H1 (cell line): ENCODE measurements at regions not wholly inside any gene's neighbourhood (a gene's known extent, or its start where the extent isn't known, plus 50 kb on each side); places are given as distances from the start of the nearest gene placed in this dataset.

ENCODE experiments used
- CTCF ChIA-PET: fragments of 300-600 bp; sonication (Branson Sonifier 250); formaldehyde crosslinking; loops from one replicate; lab custom pipeline; 2021; ENCODE audit not compliant: partially characterized antibody; lab: Charles Lee
- POLR2A ChIA-PET: fragments of 300-600 bp; sonication (Branson Sonifier 250); formaldehyde crosslinking; loops from one replicate; lab custom pipeline; 2021; ENCODE audit warnings: inconsistent platforms; ENCODE audit not compliant: partially characterized antibody; lab: Charles Lee
- DNase-seq, 2 experiments: peaks; one replicate each; pipeline versions ENCODE4 v3.0.0 to v3.0.0-alpha.2; 2010 to 2022; ENCODE audit warnings: low spot score in 2 of 2, low read depth in 1 of 2, mixed read lengths in 1 of 2
- FAIRE-seq: peaks from 2 replicates; lab custom pipeline; 2011; peaks lifted over from hg19 to GRCh38; lab: Jason Lieb, UNC
- H2AFZ ChIP-seq: 2 replicates; pipeline ENCODE4 v1.8.1; 2012; ENCODE audit warnings: low read length, inconsistent platforms
- H2AK5ac ChIP-seq: 2 replicates; pipeline ENCODE4 v1.6.1; 2013; ENCODE audit warnings: low read depth, low read length
- H2BK120ac ChIP-seq: replicated peaks from 2 replicates; pipeline ENCODE3; 2013; ENCODE audit warnings: low read depth, low read length, inconsistent platforms
- H2BK12ac ChIP-seq: 2 replicates; pipeline ENCODE4 v1.6.1; 2013; ENCODE audit warnings: low read depth, low read length
- H2BK15ac ChIP-seq: 2 replicates; pipeline ENCODE4 v1.6.1; 2013; ENCODE audit warnings: low read length
- H2BK20ac ChIP-seq: 2 replicates; pipeline ENCODE4 v1.6.1; 2013; ENCODE audit warnings: low read length
- H2BK5ac ChIP-seq: 2 replicates; pipeline ENCODE4 v1.6.1; 2013; ENCODE audit warnings: low read depth, low read length
- H3K14ac ChIP-seq: 2 replicates; pipeline ENCODE4 v1.6.1; 2013; ENCODE audit warnings: inconsistent platforms; ENCODE audit not compliant: insufficient read length
- H3K18ac ChIP-seq: 2 replicates; pipeline ENCODE4 v1.6.1; 2013; ENCODE audit warnings: low read length; ENCODE audit errors: extremely low read depth
- H3K23ac ChIP-seq: 2 replicates; pipeline ENCODE4 v1.6.1; 2013; ENCODE audit warnings: inconsistent platforms; ENCODE audit not compliant: insufficient read length
- H3K23me2 ChIP-seq: 2 replicates; pipeline ENCODE4 v1.6.1; 2013; ENCODE audit warnings: low read depth, low read length
- H3K27ac ChIP-seq: 2 replicates; pipeline ENCODE4 v1.6.1; 2011; ENCODE audit warnings: low read depth, low read length, inconsistent platforms
- H3K27me3 ChIP-seq, 4 experiments: replicated peaks in 1 of 4; 1 replicate in 1 of 4; 2 replicates in 3 of 4; pipeline versions ENCODE4 v1.6.1 to v1.8.1; 2011 to 2013; ENCODE audit warnings: low read length in 3 of 4, mild to moderate bottlenecking in 3 of 4, inconsistent platforms in 2 of 4, mixed read lengths in 2 of 4, moderate library complexity in 1 of 4; ENCODE audit not compliant: control insufficient read depth in 3 of 4, insufficient read depth in 3 of 4; ENCODE audit errors: extremely low read depth in 1 of 4
- H3K36me3 ChIP-seq, 4 experiments: 2 replicates each; pipeline versions ENCODE4 v1.6.1 to v1.8.1; 2011 to 2013; ENCODE audit warnings: mild to moderate bottlenecking in 4 of 4, low read length in 3 of 4, moderate library complexity in 2 of 4, control low read depth in 1 of 4, inconsistent platforms in 1 of 4; ENCODE audit not compliant: insufficient read depth in 4 of 4, control insufficient read depth in 2 of 4
- H3K4ac ChIP-seq: replicated peaks from 2 replicates; pipeline ENCODE3; 2013; ENCODE audit warnings: low read length, low read depth, mixed read lengths, inconsistent platforms; ENCODE audit not compliant: insufficient read length
- H3K4me1 ChIP-seq, 4 experiments: replicated peaks in 1 of 4; 1 replicate in 1 of 4; 2 replicates in 3 of 4; pipeline versions ENCODE4 v1.6.1 to v1.8.1; 2011 to 2013; ENCODE audit warnings: low read length in 3 of 4, inconsistent platforms in 2 of 4, mixed read lengths in 1 of 4; ENCODE audit not compliant: insufficient read depth in 4 of 4, control insufficient read depth in 3 of 4
- H3K4me2 ChIP-seq, 2 experiments: 2 replicates each; pipeline versions ENCODE4 v1.6.1 to v1.8.1; 2011 to 2013; ENCODE audit warnings: low read depth in 2 of 2, low read length in 2 of 2, control low read depth in 1 of 2, inconsistent platforms in 1 of 2, mild to moderate bottlenecking in 1 of 2; ENCODE audit not compliant: insufficient read depth in 1 of 2
- H3K4me3 ChIP-seq, 4 experiments: fragments of 200-600, 300-600 bp in 1 of 4; sonication (generic), shearing (Covaris generic), sonication (Bioruptor Twin) in 1 of 4; 2 replicates each; pipeline versions ENCODE4 v1.5.1 to v1.8.1; 2011 to 2016; ENCODE audit warnings: low read length in 4 of 4, low read depth in 3 of 4, control low read depth in 2 of 4, inconsistent platforms in 2 of 4, mild to moderate bottlenecking in 2 of 4, mixed read lengths in 1 of 4, moderate library complexity in 1 of 4; ENCODE audit not compliant: insufficient read depth in 2 of 4; ENCODE audit errors: extremely low read depth in 1 of 4
- H3K56ac ChIP-seq: replicated peaks from 2 replicates; pipeline ENCODE3; 2013; ENCODE audit warnings: low read depth, mild to moderate bottlenecking, mixed read lengths, low read length, inconsistent platforms; ENCODE audit not compliant: insufficient read length
- H3K79me1 ChIP-seq: 2 replicates; pipeline ENCODE4 v1.6.1; 2013; ENCODE audit warnings: low read depth, low read length, control low read depth
- H3K79me2 ChIP-seq, 2 experiments: 2 replicates each; pipeline versions ENCODE4 v1.6.1 to v1.8.1; 2012 to 2013; ENCODE audit warnings: low read length in 2 of 2, mild to moderate bottlenecking in 2 of 2, inconsistent platforms in 1 of 2; ENCODE audit not compliant: insufficient read depth in 2 of 2, control insufficient read depth in 1 of 2
- H3K9ac ChIP-seq, 4 experiments: replicated peaks in 1 of 4; 1 replicate in 1 of 4; 2 replicates in 3 of 4; pipeline versions ENCODE4 v1.6.1 to v1.8.1; 2011 to 2013; ENCODE audit warnings: low read depth in 3 of 4, low read length in 3 of 4, control low read depth in 2 of 4, mild to moderate bottlenecking in 2 of 4, moderate library complexity in 2 of 4, inconsistent platforms in 1 of 4; ENCODE audit errors: extremely low read depth in 1 of 4
- H3K9me3 ChIP-seq, 2 experiments: 2 replicates each; pipeline versions ENCODE4 v1.6.1 to v1.8.1; 2012 to 2013; ENCODE audit warnings: mild to moderate bottlenecking in 2 of 2, moderate library complexity in 2 of 2, control low read depth in 1 of 2, inconsistent platforms in 1 of 2, low read depth in 1 of 2, low read length in 1 of 2, mixed read lengths in 1 of 2; ENCODE audit not compliant: insufficient read depth in 2 of 2
- H4K20me1 ChIP-seq, 2 experiments: replicated peaks in 1 of 2; 2 replicates each; pipeline versions ENCODE3 to v1.8.1; 2011 to 2013; ENCODE audit warnings: inconsistent platforms in 2 of 2, low read length in 2 of 2, mild to moderate bottlenecking in 1 of 2; ENCODE audit not compliant: insufficient read depth in 2 of 2, control insufficient read depth in 1 of 2
- H4K5ac ChIP-seq: 2 replicates; pipeline ENCODE4 v1.6.1; 2013; ENCODE audit warnings: low read length, low read depth, mixed read lengths, inconsistent platforms; ENCODE audit not compliant: insufficient read length
- H4K8ac ChIP-seq: 2 replicates; pipeline ENCODE4 v1.8.0; 2013; ENCODE audit warnings: mild to moderate bottlenecking, moderate library complexity, low read length, inconsistent platforms; ENCODE audit not compliant: insufficient read depth; ENCODE audit errors: extremely low read depth
- H4K91ac ChIP-seq: replicated peaks from 2 replicates; pipeline ENCODE3; 2013; ENCODE audit warnings: low read length, mixed read lengths, inconsistent platforms; ENCODE audit not compliant: insufficient read length
- CREB1 ChIP-seq: IDR thresholded peaks from 2 replicates; pipeline ENCODE4 v1.6.1; 2012; ENCODE audit warnings: inconsistent platforms
- FOSL1 ChIP-seq: IDR thresholded peaks from 2 replicates; pipeline ENCODE4 v1.6.1; 2011; ENCODE audit warnings: mild to moderate bottlenecking, low read depth, low read length, moderate library complexity; ENCODE audit not compliant: insufficient read depth
- POLR2AphosphoS5 ChIP-seq: IDR thresholded peaks from 2 replicates; pipeline ENCODE4 v1.6.1; 2011; ENCODE audit warnings: low read depth, low read length
- RBBP5 ChIP-seq: IDR thresholded peaks from 2 replicates; pipeline ENCODE4 v1.7.1; 2012; ENCODE audit warnings: low read depth, mild to moderate bottlenecking, inconsistent platforms, low read length, moderate library complexity, borderline replicate concordance
- RNF2 ChIP-seq: fragments of 200-900, 300-1000 bp; sonication (generic); IDR thresholded peaks from 2 replicates; pipeline ENCODE4 v1.7.1; 2016; ENCODE audit warnings: borderline replicate concordance, low read depth, mild to moderate bottlenecking, antibody characterized with exemption, low read length; ENCODE audit not compliant: poor library complexity, severe bottlenecking; ENCODE audit errors: missing control alignments
- USF2 ChIP-seq: IDR thresholded peaks from 2 replicates; pipeline ENCODE4 v1.6.1; 2011; ENCODE audit warnings: low read length, improper control_type of control experiment
- WGBS, 2 experiments: shearing (Covaris generic) in 1 of 2; methylation state at CpG; one replicate each; pipeline versions ENCODE4 v1.1.6 to v1.1.7; 2013 to 2015; ENCODE audit warnings: low lambda C conversion rate in 2 of 2, mixed read lengths in 2 of 2, inconsistent platforms in 1 of 2, low coverage in 1 of 2, missing lambda C conversion rate in 1 of 2; ENCODE audit not compliant: insufficient replicate concordance in 2 of 2, insufficient coverage in 1 of 2, insufficient read length in 1 of 2; ENCODE audit errors: extremely low coverage in 1 of 2, missing lambda C conversion rate in 1 of 2; 5-methylcytosine and 5-hydroxymethylcytosine counted together

DNA sequence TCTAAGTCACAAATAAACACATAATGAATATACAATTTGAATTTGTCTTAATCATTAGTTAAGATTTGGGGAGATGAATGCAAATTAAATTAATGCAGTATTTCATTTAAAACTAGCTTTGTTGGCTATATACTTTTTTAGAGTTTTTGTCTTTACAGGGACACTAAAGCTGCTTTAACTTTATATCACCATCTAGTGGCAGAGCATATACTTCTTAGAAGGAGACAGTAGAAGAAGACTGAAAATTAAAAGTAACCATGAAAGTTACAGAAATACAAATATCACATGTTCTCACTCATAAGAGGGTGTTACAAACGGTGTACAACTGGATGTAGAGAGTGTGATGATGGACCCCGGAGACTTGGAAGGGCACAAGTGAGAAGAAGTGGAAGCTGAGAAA, 268.3 kb upstream of the NETO1 start:
- POLR2A ChIA-PET = no interaction called here
- H2BK15ac ChIP-seq = no peak overlapping the region
- no peak overlapping the region for H2BK5ac ChIP-seq
- no peak overlapping the region for H4K91ac ChIP-seq
- H3K79me1 ChIP-seq = no peaks in the 10 kb centered on the region
- H4K5ac ChIP-seq = no peak overlapping the region
- no peak overlapping the region for H2BK120ac ChIP-seq
- no peak overlapping the region for H2BK12ac ChIP-seq
- H3K4me3 ChIP-seq = no peak overlapping the region
- no peak overlapping the region for H2AK5ac ChIP-seq
- no peak overlapping the region for H3K4me2 ChIP-seq
- FAIRE-seq = no peak
- no peaks in the 10 kb centered on the region for H3K36me3 ChIP-seq
- H2BK20ac ChIP-seq = no peak overlapping the region
- no peak overlapping the region for H3K4ac ChIP-seq
- no peaks in the 10 kb centered on the region for H3K9me3 ChIP-seq
- no peak overlapping the region for H3K56ac ChIP-seq
- DNase-seq = no peak
- no peak overlapping the region for H4K8ac ChIP-seq
- H3K79me2 ChIP-seq = no peaks in the 10 kb centered on the region
- H4K20me1 ChIP-seq = no peaks in the 10 kb centered on the region
- no peak overlapping the region for H3K23ac ChIP-seq
- H2AFZ ChIP-seq = no peak overlapping the region
- H3K4me1 ChIP-seq = no peaks in the 10 kb centered on the region
- H3K27ac ChIP-seq = no peak overlapping the region
- no peak overlapping the region for H3K14ac ChIP-seq
- H3K23me2 ChIP-seq = no peaks in the 10 kb centered on the region
- H3K27me3 ChIP-seq = peaks cover 0 to 1% (median 0%) of the 10 kb centered on the region in 4 experiments; a peak in 1 of 7 replicates
- CTCF ChIA-PET = interaction anchor here (0.6 to 2.3 kb wide), 15 partner anchors 8 to 435 kb away, joined by 3 to 13 read pairs (median 4); no protein-coding TSS in a partner anchor
- no peak overlapping the region for H3K9ac ChIP-seq
- 67% methylated on average over 2 of the region's 2 CpGs; no CpG with 5 or more reads in 1 of the 2 experiments for WGBS, 2 experiments
- no peak overlapping the region for H3K18ac ChIP-seq
- TF ChIP-seq USF2 (no peak), FOSL1 (no peak), RBBP5 (no peak), CREB1 (no peak), POLR2AphosphoS5 (no peak), RNF2 (no peak)
